ENCODE measurements at regions not wholly inside any gene's neighbourhood (a gene's known extent, or its start where the extent isn't known, plus 50 kb on each side); places are given as distances from the start of the nearest gene placed in this dataset.

DNA sequence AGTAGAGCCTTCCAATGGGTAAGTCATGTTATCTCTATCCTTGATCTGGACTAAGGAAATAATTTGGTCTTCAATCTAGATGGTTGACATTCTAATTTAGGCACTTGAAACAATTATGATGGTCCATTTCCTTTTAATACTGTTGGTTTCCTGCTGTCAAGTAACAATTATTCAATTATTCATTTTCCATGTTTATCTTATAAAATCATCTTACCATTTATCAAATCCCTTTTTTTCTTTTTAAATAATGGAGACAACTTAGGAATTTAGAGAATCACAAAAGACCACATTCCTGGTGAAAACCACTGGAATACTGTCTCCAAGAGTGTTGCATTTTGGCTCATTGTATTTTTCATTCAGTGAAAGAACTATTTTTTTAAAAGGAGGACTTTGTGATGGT is 148.7 kb upstream of the CTSO start:
- Histone ChIP-seq H4K20me1 (ENCODE audit: insufficient read depth) (no peaks in the 10 kb centered on the region), H2AFZ (ENCODE audit: low read depth, low read length, poor library complexity, severe bottlenecking) (no peak overlapping the region), H3K4me2 (ENCODE audit: low read length) (no peak overlapping the region), H3K4me1 (ENCODE audit: control insufficient read depth in 1 of 2, insufficient read depth in 2 of 2, low read length in 2 of 2) (no peaks in the 10 kb centered on the region), H3K4me3 (replicated peaks in 1 of 2; ENCODE audit: low read depth in 1 of 2, low read length in 2 of 2) (no peak overlapping the region), H3K36me3 (ENCODE audit: control insufficient read depth in 1 of 2, insufficient read depth in 2 of 2, low read length in 2 of 2) (no peaks in the 10 kb centered on the region), H3K9ac (ENCODE audit: low read length) (no peak overlapping the region), H3K27me3 (ENCODE audit: insufficient read depth, low read length) (no peaks in the 10 kb centered on the region), H3K9me2 (ENCODE audit: insufficient read depth) (no peaks in the 10 kb centered on the region), H3K27ac (ENCODE audit: low read depth, low read length) (no peak overlapping the region), H3K9me3 (ENCODE audit: control insufficient read depth in 1 of 2, insufficient read depth in 1 of 2, low read depth in 1 of 2, low read length in 2 of 2) (no peaks in the 10 kb centered on the region), H3K79me2 (ENCODE audit: insufficient read depth, low read length) (no peaks in the 10 kb centered on the region)
- DNase-seq (ENCODE audit: low read depth, low spot score): no peak
- intact Hi-C loops (cut with micrococcal nuclease): no loop called here
- BruUV-seq (replicated peaks): no TSS peak
- TF ChIP-seq TCF7L2 (IDR thresholded peaks at IDR 0.05; ENCODE audit: borderline replicate concordance, extremely low read depth, insufficient read depth, insufficient read length) (no peak), POLR2A (IDR thresholded peaks at IDR 0.05; ENCODE audit: borderline replicate concordance, extremely low read depth, insufficient read depth, insufficient read length) (no peak), ELF1 (IDR thresholded peaks at IDR 0.05; ENCODE audit: borderline replicate concordance, low read depth) (no peak), ZFX (IDR thresholded peaks at IDR 0.05) (no peak), SIN3A (IDR thresholded peaks at IDR 0.05; ENCODE audit: low read depth) (no peak), CEBPB (IDR thresholded peaks at IDR 0.05; ENCODE audit: low read depth) (no peak), SRF (IDR thresholded peaks at IDR 0.05; ENCODE audit: low read depth) (no peak), JUND (IDR thresholded peaks at IDR 0.05) (no peak), EZH2 (IDR thresholded peaks at IDR 0.05) (no peak), FOSL1 (IDR thresholded peaks at IDR 0.05; ENCODE audit: low read depth) (no peak), ZNF274 (IDR thresholded peaks at IDR 0.05; ENCODE audit: low read depth, low read length) (no peak), SP1 (IDR thresholded peaks at IDR 0.05; ENCODE audit: low read depth) (no peak)
- TF ChIP-seq, protein P1, sequence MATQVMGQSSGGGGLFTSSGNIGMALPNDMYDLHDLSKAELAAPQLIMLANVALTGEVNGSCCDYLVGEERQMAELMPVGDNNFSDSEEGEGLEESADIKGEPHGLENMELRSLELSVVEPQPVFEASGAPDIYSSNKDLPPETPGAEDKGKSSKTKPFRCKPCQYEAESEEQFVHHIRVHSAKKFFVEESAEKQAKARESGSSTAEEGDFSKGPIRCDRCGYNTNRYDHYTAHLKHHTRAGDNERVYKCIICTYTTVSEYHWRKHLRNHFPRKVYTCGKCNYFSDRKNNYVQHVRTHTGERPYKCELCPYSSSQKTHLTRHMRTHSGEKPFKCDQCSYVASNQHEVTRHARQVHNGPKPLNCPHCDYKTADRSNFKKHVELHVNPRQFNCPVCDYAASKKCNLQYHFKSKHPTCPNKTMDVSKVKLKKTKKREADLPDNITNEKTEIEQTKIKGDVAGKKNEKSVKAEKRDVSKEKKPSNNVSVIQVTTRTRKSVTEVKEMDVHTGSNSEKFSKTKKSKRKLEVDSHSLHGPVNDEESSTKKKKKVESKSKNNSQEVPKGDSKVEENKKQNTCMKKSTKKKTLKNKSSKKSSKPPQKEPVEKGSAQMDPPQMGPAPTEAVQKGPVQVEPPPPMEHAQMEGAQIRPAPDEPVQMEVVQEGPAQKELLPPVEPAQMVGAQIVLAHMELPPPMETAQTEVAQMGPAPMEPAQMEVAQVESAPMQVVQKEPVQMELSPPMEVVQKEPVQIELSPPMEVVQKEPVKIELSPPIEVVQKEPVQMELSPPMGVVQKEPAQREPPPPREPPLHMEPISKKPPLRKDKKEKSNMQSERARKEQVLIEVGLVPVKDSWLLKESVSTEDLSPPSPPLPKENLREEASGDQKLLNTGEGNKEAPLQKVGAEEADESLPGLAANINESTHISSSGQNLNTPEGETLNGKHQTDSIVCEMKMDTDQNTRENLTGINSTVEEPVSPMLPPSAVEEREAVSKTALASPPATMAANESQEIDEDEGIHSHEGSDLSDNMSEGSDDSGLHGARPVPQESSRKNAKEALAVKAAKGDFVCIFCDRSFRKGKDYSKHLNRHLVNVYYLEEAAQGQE (IDR thresholded peaks at IDR 0.05; ENCODE audit: low read depth): no peak
- TF ChIP-seq, protein P2, sequence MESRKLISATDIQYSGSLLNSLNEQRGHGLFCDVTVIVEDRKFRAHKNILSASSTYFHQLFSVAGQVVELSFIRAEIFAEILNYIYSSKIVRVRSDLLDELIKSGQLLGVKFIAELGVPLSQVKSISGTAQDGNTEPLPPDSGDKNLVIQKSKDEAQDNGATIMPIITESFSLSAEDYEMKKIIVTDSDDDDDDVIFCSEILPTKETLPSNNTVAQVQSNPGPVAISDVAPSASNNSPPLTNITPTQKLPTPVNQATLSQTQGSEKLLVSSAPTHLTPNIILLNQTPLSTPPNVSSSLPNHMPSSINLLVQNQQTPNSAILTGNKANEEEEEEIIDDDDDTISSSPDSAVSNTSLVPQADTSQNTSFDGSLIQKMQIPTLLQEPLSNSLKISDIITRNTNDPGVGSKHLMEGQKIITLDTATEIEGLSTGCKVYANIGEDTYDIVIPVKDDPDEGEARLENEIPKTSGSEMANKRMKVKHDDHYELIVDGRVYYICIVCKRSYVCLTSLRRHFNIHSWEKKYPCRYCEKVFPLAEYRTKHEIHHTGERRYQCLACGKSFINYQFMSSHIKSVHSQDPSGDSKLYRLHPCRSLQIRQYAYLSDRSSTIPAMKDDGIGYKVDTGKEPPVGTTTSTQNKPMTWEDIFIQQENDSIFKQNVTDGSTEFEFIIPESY (IDR thresholded peaks at IDR 0.05; ENCODE audit: extremely low read depth, insufficient replicate concordance, low read length): no peak
- TF ChIP-seq, protein P3, sequence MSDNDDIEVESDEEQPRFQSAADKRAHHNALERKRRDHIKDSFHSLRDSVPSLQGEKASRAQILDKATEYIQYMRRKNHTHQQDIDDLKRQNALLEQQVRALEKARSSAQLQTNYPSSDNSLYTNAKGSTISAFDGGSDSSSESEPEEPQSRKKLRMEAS (IDR thresholded peaks at IDR 0.05): no peak
- TF ChIP-seq, protein P4, sequence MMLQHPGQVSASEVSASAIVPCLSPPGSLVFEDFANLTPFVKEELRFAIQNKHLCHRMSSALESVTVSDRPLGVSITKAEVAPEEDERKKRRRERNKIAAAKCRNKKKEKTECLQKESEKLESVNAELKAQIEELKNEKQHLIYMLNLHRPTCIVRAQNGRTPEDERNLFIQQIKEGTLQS (IDR thresholded peaks at IDR 0.05): no peak
- TF ChIP-seq, protein P5, sequence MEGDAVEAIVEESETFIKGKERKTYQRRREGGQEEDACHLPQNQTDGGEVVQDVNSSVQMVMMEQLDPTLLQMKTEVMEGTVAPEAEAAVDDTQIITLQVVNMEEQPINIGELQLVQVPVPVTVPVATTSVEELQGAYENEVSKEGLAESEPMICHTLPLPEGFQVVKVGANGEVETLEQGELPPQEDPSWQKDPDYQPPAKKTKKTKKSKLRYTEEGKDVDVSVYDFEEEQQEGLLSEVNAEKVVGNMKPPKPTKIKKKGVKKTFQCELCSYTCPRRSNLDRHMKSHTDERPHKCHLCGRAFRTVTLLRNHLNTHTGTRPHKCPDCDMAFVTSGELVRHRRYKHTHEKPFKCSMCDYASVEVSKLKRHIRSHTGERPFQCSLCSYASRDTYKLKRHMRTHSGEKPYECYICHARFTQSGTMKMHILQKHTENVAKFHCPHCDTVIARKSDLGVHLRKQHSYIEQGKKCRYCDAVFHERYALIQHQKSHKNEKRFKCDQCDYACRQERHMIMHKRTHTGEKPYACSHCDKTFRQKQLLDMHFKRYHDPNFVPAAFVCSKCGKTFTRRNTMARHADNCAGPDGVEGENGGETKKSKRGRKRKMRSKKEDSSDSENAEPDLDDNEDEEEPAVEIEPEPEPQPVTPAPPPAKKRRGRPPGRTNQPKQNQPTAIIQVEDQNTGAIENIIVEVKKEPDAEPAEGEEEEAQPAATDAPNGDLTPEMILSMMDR (IDR thresholded peaks at IDR 0.05 in 2 of 3, conservative IDR thresholded peaks at IDR 0.05 in 1 of 3; ENCODE audit: borderline replicate concordance in 1 of 3, insufficient read depth in 1 of 3, low read depth in 2 of 3, low read length in 2 of 3): no peak
- ChIA-PET CTCF (no interaction called here), POLR2A (no interaction called here), RAD21 (ENCODE audit: low non-redundant PET in 1 of 2, low total read pairs in 2 of 2, uncharacterized antibody in 2 of 2, unreplicated experiment in 2 of 2) (no interaction called here)
- no peak for ATAC-seq

Data from HCT116 (cell line).